Right lobe of liver (tissue), 6 donors: ENCODE measurements at regions not wholly inside any gene's neighbourhood (a gene's known extent, or its start where the extent isn't known, plus 50 kb on each side); places are given as distances from the start of the nearest gene placed in this dataset.
A peak's percentile ranks its signal among the peaks of the same experiment; 100 is the strongest.

Experiments
- ATAC-seq, 4 donors: fragments of 200-7000 bp; cut with Tn5 transposase; one replicate each; pipeline ENCODE4 v1.9.1; 2020; ENCODE audit warnings: mild to moderate bottlenecking in 4 of 4, moderate library complexity in 4 of 4
- DNase-seq, 3 donors: peaks; one replicate each; pipeline ENCODE4 v3.0.0-alpha.2; 2020
- H3K27ac ChIP-seq, 3 donors: fragments of 200-600 bp; one replicate each; pipeline ENCODE4 v1.8.0; 2022
- H3K27me3 ChIP-seq, 2 donors: fragments of 200-600 bp; one replicate each; pipeline ENCODE4 v1.8.0; 2022
- H3K36me3 ChIP-seq, 4 donors: fragments of 200-600 bp; sonication (generic) in 1 of 4; one replicate each; pipeline versions ENCODE4 v1.5.1 to v1.8.0; 2017 to 2022; ENCODE audit warnings: control low read depth in 1 of 4
- H3K4me1 ChIP-seq, 4 donors: fragments of 200-600 bp; sonication (generic) in 1 of 4; one replicate each; pipeline versions ENCODE4 v1.5.1 to v1.8.0; 2017 to 2022; ENCODE audit warnings: control low read depth in 1 of 4
- H3K4me3 ChIP-seq, 3 donors: fragments of 200-600 bp; one replicate each; pipeline ENCODE4 v1.8.0; 2022
- H3K9me3 ChIP-seq, 4 donors: fragments of 200-600 bp; sonication (generic) in 1 of 4; one replicate each; pipeline versions ENCODE4 v1.5.1 to v1.8.0; 2017 to 2022; ENCODE audit warnings: control low read depth in 1 of 4
- POLR2A ChIP-seq: fragments of 450-650 bp; IDR thresholded peaks from one replicate; pipeline ENCODE4 v1.6.1; 2017; ENCODE audit warnings: antibody characterized with exemption, mild to moderate bottlenecking
- WGBS: methylation state at CpG from one replicate; pipeline ENCODE4 v1.1.6; 2018; ENCODE audit warnings: low coverage, low lambda C conversion rate; ENCODE audit not compliant: insufficient coverage; ENCODE audit errors: missing lambda C conversion rate; 5-methylcytosine and 5-hydroxymethylcytosine counted together
- intact Hi-C, 2 donors: fragments of 100-400 bp; cut with DNase I; formaldehyde crosslinking; loops; one replicate each; pipeline versions ENCODE4 v1.11.2 to v1.14.1; 2022
- TF ChIP-seq, protein P1 (sequence below), 4 donors: fragments of 200-600 bp in 3 of 4; fragments of 450-650 bp in 1 of 4; IDR thresholded peaks; one replicate each; pipeline versions ENCODE4 v1.5.1 to v1.8.0; 2016 to 2022; ENCODE audit warnings: antibody characterized with exemption in 4 of 4, mild to moderate bottlenecking in 2 of 4
- donor health status: DM: no; HTN: yes; CAD: no.
- donor health status: DM: no; HTN: no; CAD: no.
- donor health status: DM: no; HTN: no; CAD: no.
- donor health status: DM: no; HTN: yes; CAD: no.
- donor health status: DM: no; HTN: yes; CAD: no.

- H3K27ac ChIP-seq = no peak overlapping the region
- peak in 1 of 4 donors; percentile 28 for ATAC-seq
- no peaks in the 10 kb centered on the region for H3K9me3 ChIP-seq
- H3K36me3 ChIP-seq = no peaks in the 10 kb centered on the region
- H3K4me3 ChIP-seq = peak overlapping the region in 2 of 3 donors; percentile 7 to 21
- H3K27me3 ChIP-seq = no peaks in the 10 kb centered on the region
- 33% methylated on average over 5 of the region's 5 CpGs for WGBS
- TF ChIP-seq, protein P1, sequence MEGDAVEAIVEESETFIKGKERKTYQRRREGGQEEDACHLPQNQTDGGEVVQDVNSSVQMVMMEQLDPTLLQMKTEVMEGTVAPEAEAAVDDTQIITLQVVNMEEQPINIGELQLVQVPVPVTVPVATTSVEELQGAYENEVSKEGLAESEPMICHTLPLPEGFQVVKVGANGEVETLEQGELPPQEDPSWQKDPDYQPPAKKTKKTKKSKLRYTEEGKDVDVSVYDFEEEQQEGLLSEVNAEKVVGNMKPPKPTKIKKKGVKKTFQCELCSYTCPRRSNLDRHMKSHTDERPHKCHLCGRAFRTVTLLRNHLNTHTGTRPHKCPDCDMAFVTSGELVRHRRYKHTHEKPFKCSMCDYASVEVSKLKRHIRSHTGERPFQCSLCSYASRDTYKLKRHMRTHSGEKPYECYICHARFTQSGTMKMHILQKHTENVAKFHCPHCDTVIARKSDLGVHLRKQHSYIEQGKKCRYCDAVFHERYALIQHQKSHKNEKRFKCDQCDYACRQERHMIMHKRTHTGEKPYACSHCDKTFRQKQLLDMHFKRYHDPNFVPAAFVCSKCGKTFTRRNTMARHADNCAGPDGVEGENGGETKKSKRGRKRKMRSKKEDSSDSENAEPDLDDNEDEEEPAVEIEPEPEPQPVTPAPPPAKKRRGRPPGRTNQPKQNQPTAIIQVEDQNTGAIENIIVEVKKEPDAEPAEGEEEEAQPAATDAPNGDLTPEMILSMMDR (IDR thresholded peaks at IDR 0.05) = no peak
- no peak for TF ChIP-seq POLR2A
- intact Hi-C loops = no loop called here
- DNase-seq = no peak
- no peaks in the 10 kb centered on the region for H3K4me1 ChIP-seq
These were observed 373.1 kb upstream of the CXADR start for GRCh38 chr21:17139696-17140095.

DNA sequence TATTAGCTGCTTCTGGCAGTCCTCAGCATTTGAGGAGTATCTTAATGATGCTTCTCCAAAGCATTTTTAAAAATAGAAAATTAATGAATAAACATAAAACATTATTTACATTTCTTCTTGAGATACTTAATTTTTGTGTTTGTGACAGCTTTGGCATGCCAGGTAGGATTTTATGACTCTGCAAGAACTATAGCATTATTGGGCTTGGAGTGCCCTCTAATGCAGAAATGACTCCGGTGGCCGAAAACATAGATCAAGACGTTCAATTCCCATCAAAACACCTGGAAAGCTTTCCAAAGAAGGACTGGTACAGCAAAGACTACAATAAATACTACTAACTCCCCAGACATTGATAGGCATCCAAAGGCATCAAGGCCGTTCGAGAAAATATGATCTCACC is 366.4 kb upstream of the CXADR start:
- H3K27me3 ChIP-seq = no peaks in the 10 kb centered on the region
- no peak overlapping the region for H3K4me3 ChIP-seq
- no peaks in the 10 kb centered on the region for H3K4me1 ChIP-seq
- ATAC-seq (no peak), DNase-seq (no peak)
- H3K9me3 ChIP-seq = no peaks in the 10 kb centered on the region
- intact Hi-C loops = no loop called here
- TF ChIP-seq POLR2A = no peak
- TF ChIP-seq, protein P1 (IDR thresholded peaks at IDR 0.05) = no peak
- no peaks in the 10 kb centered on the region for H3K36me3 ChIP-seq
- no peak overlapping the region for H3K27ac ChIP-seq
- 48% methylated on average over 5 of the region's 5 CpGs for WGBS

- Histone ChIP-seq H3K36me3 (no peaks in the 10 kb centered on the region), H3K4me3 (no peak overlapping the region), H3K9me3 (no peaks in the 10 kb centered on the region), H3K27ac (no peak overlapping the region), H3K4me1 (no peaks in the 10 kb centered on the region), H3K27me3 (no peaks in the 10 kb centered on the region)
- ATAC-seq (no peak), DNase-seq (no peak)
- whole genome bisulfite sequencing = 45% methylated on average over 2 of the region's 2 CpGs
- TF ChIP-seq, protein P1 (IDR thresholded peaks at IDR 0.05) = no peak
- TF ChIP-seq POLR2A = no peak
- intact Hi-C loops = no loop called here
These were observed 353.1 kb upstream of the CXADR start for GRCh38 chr21:17159697-17160096.

DNA sequence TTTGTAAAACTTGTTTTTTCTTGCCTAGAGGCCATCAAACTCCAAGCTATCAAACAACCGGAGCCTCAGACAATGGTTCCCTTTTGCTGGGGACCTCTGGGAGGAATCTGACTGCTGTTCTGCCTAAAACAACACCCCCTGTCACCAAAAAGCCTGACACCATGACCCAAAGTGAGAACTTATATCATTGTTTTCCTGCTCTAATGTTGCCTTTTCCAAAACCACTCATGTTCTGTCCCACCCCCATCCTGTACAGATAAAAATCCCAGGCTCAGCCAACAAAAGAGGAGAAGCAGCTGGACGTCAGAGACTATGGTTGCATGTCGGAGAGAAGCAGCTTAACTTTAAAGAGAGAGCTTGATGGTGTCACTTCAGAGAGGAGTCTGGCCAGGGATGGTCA is 327.2 kb upstream of the CXADR start:
- Histone ChIP-seq H3K27ac (no peak overlapping the region), H3K4me3 (no peak overlapping the region), H3K4me1 (no peaks in the 10 kb centered on the region), H3K27me3 (no peaks in the 10 kb centered on the region), H3K36me3 (no peaks in the 10 kb centered on the region), H3K9me3 (no peaks in the 10 kb centered on the region)
- no peak for DNase-seq
- TF ChIP-seq, protein P1 (IDR thresholded peaks at IDR 0.05) = no peak
- no peak for TF ChIP-seq POLR2A
- no peak for ATAC-seq
- intact Hi-C loops = no loop called here
- 25% methylated on average over 3 of the region's 3 CpGs for WGBS

- Histone ChIP-seq H3K4me3 (no peak overlapping the region), H3K36me3 (no peaks in the 10 kb centered on the region), H3K27me3 (no peaks in the 10 kb centered on the region), H3K4me1 (no peaks in the 10 kb centered on the region), H3K27ac (no peak overlapping the region), H3K9me3 (no peaks in the 10 kb centered on the region)
- 58% methylated on average over 2 of the region's 2 CpGs for WGBS
- DNase-seq (no peak), ATAC-seq (no peak)
- intact Hi-C loops = no loop called here
- TF ChIP-seq POLR2A = no peak
- TF ChIP-seq, protein P1 (IDR thresholded peaks at IDR 0.05) = no peak
These were observed 322.9 kb upstream of the CXADR start for GRCh38 chr21:17189963-17190362.
